Effector memory CD8-positive, alpha-beta T cell (primary cell): ENCODE measurements at regions not wholly inside any gene's neighbourhood (a gene's known extent, or its start where the extent isn't known, plus 50 kb on each side); places are given as distances from the start of the nearest gene placed in this dataset.
A peak's percentile ranks its signal among the peaks of the same experiment; 100 is the strongest.

Experiments used
- ATAC-seq: fragments of 150-1000 bp; cut with Tn5 transposase; replicated peaks from 2 replicates; pipeline ENCODE4 v1.10.0; 2021; ENCODE audit warnings: mild to moderate bottlenecking, moderate library complexity
- DNase-seq, 3 experiments: peaks; one replicate each; pipeline ENCODE4 v3.0.0; 2021
- H3K27ac Mint-ChIP-seq, 2 donors: one replicate each; pipeline ENCODE4 v1.8.0; 2022; ENCODE audit warnings: mild to moderate bottlenecking in 2 of 2, mixed read lengths in 2 of 2, moderate library complexity in 2 of 2
- H3K27me3 Mint-ChIP-seq, 2 donors: one replicate each; pipeline ENCODE4 v1.8.0; 2022; ENCODE audit warnings: mixed read lengths in 2 of 2
- H3K36me3 Mint-ChIP-seq: one replicate; pipeline ENCODE4 v1.8.0; 2022; ENCODE audit warnings: mild to moderate bottlenecking, moderate library complexity, mixed read lengths; ENCODE audit not compliant: insufficient read depth
- H3K4me1 Mint-ChIP-seq, 2 donors: one replicate each; pipeline ENCODE4 v1.8.0; 2022; ENCODE audit warnings: low read depth in 2 of 2, mixed read lengths in 2 of 2
- H3K4me3 Mint-ChIP-seq, 2 donors: one replicate each; pipeline ENCODE4 v1.8.0; 2022; ENCODE audit warnings: mild to moderate bottlenecking in 2 of 2, mixed read lengths in 2 of 2, moderate library complexity in 2 of 2
- H3K9me3 Mint-ChIP-seq, 2 donors: one replicate each; pipeline ENCODE4 v1.8.0; 2022; ENCODE audit warnings: mixed read lengths in 2 of 2

DNA sequence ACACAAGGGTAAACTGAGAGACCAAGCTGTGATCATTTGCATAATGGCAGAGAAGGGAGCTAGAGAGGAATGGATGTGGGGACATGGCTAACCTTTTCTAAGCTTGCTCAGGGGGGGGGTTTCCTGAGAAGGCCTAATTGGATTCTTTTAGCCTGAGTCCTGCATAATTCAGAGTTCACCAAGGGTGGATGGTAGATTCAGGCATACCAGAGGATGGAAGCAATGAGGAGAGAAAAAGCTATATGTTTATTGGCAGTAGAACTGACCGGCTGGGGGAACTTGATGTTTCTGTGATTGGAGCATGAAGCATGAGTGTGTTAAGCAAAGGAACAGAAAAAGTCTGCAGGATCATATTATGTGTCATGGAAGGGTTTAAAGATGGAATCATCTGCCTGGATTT is 65.9 kb upstream of the KLF12 start:
- H3K4me1 Mint-ChIP-seq: peaks cover 0 to 10% of the 10 kb centered on the region in 2 donors
- H3K36me3 Mint-ChIP-seq: no peaks in the 10 kb centered on the region
- ATAC-seq: no peak
- H3K27me3 Mint-ChIP-seq: no peaks in the 10 kb centered on the region
- DNase-seq: no peak
- H3K27ac Mint-ChIP-seq: peak overlapping the region in 1 of 2 donors; percentile 19
- H3K9me3 Mint-ChIP-seq: no peaks in the 10 kb centered on the region
- H3K4me3 Mint-ChIP-seq: no peak overlapping the region

DNA sequence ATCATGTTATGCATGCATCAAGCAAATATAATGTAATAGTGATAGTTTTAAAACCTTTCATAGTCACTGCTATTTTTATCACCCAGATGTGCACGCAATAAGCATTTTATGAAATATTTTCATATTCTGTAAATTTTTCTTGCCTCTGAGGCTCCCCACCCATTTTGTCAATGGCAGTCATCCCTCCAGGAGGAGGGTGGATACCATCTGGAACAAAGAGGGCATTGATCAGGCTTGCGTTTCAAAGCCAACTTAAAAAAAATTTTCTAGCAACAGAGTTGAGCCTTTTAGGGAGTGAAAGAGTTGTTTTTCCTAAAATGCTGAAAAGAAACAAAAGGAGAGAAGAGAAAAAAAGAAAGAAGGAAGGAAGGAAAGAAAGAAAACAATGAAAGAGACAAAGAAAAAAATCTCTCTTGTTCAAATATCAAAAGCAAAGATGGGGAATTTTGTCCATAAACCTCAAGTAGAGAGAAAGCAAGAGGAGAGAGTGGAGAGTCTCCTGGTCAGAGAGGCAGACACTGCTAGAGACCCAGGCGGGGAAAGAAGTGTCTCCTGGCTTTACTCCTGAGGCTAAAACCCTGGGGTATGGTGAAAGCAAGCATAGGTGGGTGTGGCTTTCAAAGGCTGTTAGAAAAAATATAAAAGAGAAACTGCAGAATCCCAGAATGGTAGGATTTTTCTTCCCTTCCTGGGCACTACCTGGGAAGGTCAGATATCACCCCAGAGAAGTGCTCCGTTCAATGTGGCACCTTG is 63.6 kb upstream of the KLF12 start:
- Mint-ChIP-seq H3K9me3 (no peaks in the 10 kb centered on the region), H3K36me3 (no peaks in the 10 kb centered on the region), H3K27ac (peak overlapping the region in 1 of 2 donors; percentile 65), H3K27me3 (no peaks in the 10 kb centered on the region), H3K4me3 (no peak overlapping the region), H3K4me1 (peaks cover 3% of the 10 kb centered on the region in 2 donors)
- DNase-seq (no peak), ATAC-seq (no peak)

DNA sequence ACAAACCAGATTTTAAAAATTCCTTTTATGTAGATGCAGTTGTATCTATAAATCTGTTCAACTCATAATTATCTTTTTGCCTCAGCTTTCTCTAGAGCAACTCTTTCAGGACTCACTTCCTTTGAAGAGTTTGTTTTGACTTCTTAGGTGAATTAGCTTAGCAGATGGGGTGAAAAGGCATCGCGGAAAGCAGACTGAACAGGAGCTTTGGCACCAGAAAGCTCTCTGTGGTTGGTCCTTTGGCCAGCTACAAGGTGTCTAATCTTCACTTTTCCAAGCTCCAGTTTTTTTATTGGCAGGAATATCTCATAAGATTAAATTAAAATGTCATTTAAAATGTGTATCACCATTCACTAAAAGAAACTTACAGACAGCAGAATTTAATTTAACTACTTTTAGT is 60.6 kb upstream of the KLF12 start:
- no peaks in the 10 kb centered on the region for H3K9me3 Mint-ChIP-seq
- H3K27me3 Mint-ChIP-seq: no peaks in the 10 kb centered on the region
- H3K36me3 Mint-ChIP-seq: no peaks in the 10 kb centered on the region
- H3K4me1 Mint-ChIP-seq: peaks cover 8 to 10% of the 10 kb centered on the region in 2 donors
- no peak overlapping the region for H3K4me3 Mint-ChIP-seq
- DNase-seq: no peak
- H3K27ac Mint-ChIP-seq: no peak overlapping the region
- no peak for ATAC-seq

DNA sequence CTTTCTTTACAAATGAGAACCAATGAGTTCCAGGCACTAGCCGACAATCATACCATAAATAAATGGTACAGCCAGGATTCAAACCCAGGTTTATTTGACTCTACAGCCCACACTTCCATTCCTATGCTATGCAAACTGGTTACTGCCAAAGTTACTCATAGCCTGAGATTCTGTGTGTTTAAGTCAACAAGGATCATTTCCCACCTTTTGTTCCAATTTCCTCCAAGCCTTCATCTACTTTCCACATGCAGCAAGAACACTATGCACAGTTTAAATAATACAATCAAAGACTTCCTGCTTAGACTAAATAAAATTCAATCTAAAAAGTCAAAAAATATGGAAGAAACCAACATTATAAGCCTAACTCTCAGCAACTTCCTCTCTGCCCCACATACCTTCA is 59.2 kb upstream of the KLF12 start:
- no peaks in the 10 kb centered on the region for H3K9me3 Mint-ChIP-seq
- peaks cover 8 to 10% of the 10 kb centered on the region in 2 donors for H3K4me1 Mint-ChIP-seq
- no peaks in the 10 kb centered on the region for H3K36me3 Mint-ChIP-seq
- no peaks in the 10 kb centered on the region for H3K27me3 Mint-ChIP-seq
- ATAC-seq: no peak
- no peak overlapping the region for H3K4me3 Mint-ChIP-seq
- no peak overlapping the region for H3K27ac Mint-ChIP-seq
- no peak for DNase-seq

DNA sequence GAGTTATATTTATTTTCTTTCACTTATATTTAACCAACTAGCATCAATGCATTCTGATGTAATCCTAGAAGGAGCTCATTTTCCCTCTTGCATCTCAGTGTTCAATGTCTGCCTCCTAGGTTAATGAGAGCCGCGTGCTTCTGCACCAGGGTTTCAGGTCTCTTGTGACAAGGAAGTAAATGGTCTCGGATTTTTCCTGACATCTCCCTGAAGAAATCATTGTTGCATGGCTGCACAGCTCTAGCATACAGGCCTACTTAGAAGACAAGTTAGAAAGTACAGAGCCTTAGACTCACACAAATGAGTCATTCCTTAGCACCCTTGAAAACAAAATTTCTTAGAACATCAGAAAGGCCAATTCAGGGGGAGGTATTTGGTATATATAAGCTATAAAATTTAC is 57.2 kb upstream of the KLF12 start:
- Mint-ChIP-seq H3K4me1 (peaks cover 8 to 10% of the 10 kb centered on the region in 2 donors), H3K9me3 (no peaks in the 10 kb centered on the region), H3K36me3 (no peaks in the 10 kb centered on the region), H3K4me3 (no peak overlapping the region), H3K27ac (no peak overlapping the region), H3K27me3 (no peaks in the 10 kb centered on the region)
- peak; percentile 26 for ATAC-seq
- no peak for DNase-seq

DNA sequence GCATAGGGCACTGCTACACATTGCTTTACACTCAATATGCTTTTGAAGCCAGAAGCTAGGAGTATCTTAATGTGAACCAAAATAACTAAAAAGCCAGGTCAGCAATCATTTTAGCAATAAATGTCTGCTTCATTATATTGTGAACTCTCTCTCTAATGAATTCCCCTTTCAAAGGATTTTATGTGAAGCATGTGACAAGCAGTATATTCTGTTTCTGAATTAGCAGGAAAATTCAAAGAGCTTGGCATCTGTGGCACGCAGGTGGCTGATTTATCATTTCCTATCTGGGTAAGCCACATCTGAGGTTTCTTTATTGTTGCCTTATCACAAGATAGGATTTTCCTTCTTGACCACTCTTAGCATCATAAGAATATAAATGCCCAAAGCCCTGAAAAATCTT is 56.8 kb upstream of the KLF12 start:
- ATAC-seq (peak; percentile 36), DNase-seq (no peak)
- no peaks in the 10 kb centered on the region for H3K27me3 Mint-ChIP-seq
- no peak overlapping the region for H3K4me3 Mint-ChIP-seq
- no peaks in the 10 kb centered on the region for H3K36me3 Mint-ChIP-seq
- H3K27ac Mint-ChIP-seq: no peak overlapping the region
- H3K4me1 Mint-ChIP-seq: peaks cover 8 to 10% of the 10 kb centered on the region in 2 donors
- H3K9me3 Mint-ChIP-seq: no peaks in the 10 kb centered on the region

DNA sequence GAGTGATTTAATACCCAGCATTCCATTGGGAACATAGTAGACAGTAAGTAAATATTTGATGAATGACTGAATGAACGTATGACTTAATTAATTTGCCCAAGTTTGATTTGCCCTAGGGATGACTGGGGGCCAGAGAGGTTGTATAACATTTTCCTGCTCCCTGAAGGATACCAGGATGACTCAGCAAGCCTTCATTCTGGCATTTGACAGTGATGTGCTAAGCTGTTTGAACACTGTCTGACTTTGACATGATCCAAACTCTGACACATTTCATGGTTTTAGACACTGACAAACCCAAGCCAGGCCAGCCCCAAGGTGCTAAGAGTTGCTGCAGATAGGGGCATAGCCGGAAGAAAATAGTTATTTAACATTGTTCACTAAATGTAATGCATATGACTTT is 53.4 kb upstream of the KLF12 start:
- Mint-ChIP-seq H3K9me3 (no peaks in the 10 kb centered on the region), H3K27ac (no peak overlapping the region), H3K36me3 (no peaks in the 10 kb centered on the region), H3K27me3 (no peaks in the 10 kb centered on the region), H3K4me1 (peaks cover 6 to 8% of the 10 kb centered on the region in 2 donors), H3K4me3 (no peak overlapping the region)
- no peak for DNase-seq
- no peak for ATAC-seq

DNA sequence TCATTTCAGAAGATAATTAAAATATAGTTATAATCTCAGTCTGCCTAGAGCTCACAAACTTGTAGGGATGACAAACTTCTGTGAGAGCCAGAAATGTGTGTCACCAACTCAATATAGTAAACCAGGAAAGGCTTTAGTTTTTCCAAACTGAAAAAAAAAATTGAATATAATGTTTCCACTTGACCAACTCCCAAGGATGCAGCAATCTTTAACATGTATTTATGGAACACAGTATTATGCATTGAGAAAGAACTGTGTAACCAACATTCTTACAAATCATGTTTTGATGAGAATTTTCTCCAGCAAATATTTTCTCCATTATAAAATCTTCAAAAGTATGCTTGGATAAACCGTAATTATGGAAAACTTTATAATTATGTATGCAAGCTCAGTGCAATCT is 50.1 kb upstream of the KLF12 start:
- Mint-ChIP-seq H3K27ac (no peak overlapping the region), H3K27me3 (no peaks in the 10 kb centered on the region), H3K36me3 (no peaks in the 10 kb centered on the region), H3K4me3 (no peak overlapping the region), H3K4me1 (no peaks in the 10 kb centered on the region), H3K9me3 (no peaks in the 10 kb centered on the region)
- ATAC-seq: no peak
- no peak for DNase-seq
